ENCODE measurements at regions not wholly inside any gene's neighbourhood (a gene's known extent, or its start where the extent isn't known, plus 50 kb on each side); places are given as distances from the start of the nearest gene placed in this dataset.
"Not testable (repeated sequence)": the region's sequence is repeated elsewhere in the genome, so short reads cannot be mapped to it uniquely, and the experiment has no call there.

DNA sequence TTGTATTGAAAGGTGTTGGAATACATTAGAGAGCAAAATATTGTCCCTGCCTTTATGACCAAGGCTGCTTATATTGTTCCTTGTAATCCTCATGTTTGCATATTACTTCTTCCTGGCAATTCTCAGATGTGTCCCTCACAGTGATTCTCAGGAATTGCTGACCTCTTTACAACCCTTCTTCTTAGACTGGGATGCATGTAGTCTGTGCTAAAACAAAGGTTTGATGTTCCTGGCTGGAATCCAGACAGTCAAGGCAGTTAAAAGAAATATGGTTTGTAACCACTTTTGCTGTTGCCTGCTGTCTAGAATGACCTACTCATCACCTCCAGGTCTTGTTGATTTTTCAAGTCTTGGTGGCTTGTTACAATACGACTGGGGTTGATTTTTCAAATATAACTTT is 367.6 kb downstream of the HGF start:
- CTCF ChIA-PET: interaction anchor here (0.7 kb wide), 1 partner anchor 250 kb away, joined by 3 read pairs; no protein-coding TSS in a partner anchor
- no peak for DNase-seq (ENCODE audit: low spot score)
- H3K27ac ChIP-seq: no peak overlapping the region
- POLR2A ChIA-PET (ENCODE audit: low non-redundant PET): no interaction called here
- TF ChIP-seq CTCF (conservative IDR thresholded peaks at IDR 0.05; ENCODE audit: low read depth): no peak

DNA sequence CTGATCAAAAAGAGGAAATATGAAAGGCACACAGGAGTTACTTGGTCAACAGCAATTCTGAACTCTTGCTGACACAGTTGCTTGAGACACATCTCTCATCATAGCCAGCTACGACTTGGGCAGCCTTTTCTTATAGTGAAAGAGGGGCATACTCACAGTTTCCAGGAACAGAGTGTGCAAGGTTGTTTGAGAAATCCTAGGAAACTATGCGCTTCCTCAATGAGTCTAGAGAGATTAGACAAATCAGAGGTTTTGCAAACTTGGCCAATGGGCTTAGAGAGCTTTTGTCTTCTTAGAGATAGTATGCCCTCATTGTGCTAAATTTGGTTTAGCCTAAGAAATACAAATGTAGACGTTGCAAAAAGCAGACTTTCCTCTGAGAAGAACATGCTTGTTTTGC is 370.4 kb downstream of the HGF start:
- DNase-seq (ENCODE audit: low spot score): no peak
- H3K27ac ChIP-seq: no peak overlapping the region
- TF ChIP-seq CTCF (conservative IDR thresholded peaks at IDR 0.05; ENCODE audit: low read depth): no peak
- ChIA-PET CTCF (interaction anchor here (0.6 kb wide), 3 partner anchors 34 to 1997 kb away, joined by 3 to 5 read pairs (median 4); no protein-coding TSS in a partner anchor), POLR2A (ENCODE audit: low non-redundant PET) (no interaction called here)

DNA sequence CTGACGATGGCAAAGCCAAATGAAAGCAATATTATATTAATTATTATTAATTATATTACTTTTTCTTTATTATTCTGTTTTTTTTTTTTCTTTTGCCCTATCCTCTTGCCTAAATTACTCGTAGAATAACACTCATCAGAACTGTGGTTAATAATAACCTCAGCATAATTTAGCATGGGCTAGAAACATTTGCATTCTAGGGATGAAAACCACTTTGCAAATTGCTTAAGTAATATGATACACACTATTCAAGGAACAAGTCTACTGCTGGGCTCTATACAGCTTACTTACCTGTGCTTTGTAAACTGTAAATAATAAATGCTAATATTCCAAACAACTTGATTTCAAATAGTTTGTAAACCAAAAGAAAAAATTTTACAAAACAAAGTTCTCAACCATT is 375.8 kb downstream of the HGF start:
- CTCF ChIA-PET: no interaction called here
- no peak for DNase-seq (ENCODE audit: low spot score)
- no peak for TF ChIP-seq CTCF (conservative IDR thresholded peaks at IDR 0.05; ENCODE audit: low read depth)

GRCh38 chr7:81393018-81393417 is 376.8 kb downstream of the HGF start:
- no peak for DNase-seq (ENCODE audit: low spot score)
- ChIA-PET CTCF (no interaction called here), POLR2A (ENCODE audit: low non-redundant PET) (no interaction called here)
- no peak overlapping the region for H3K27ac ChIP-seq
- TF ChIP-seq CTCF (conservative IDR thresholded peaks at IDR 0.05; ENCODE audit: low read depth): no peak

More for the DNA sequence above, 375.8 kb downstream of the HGF start:
- POLR2A ChIA-PET (ENCODE audit: low non-redundant PET): no interaction called here
- H3K27ac ChIP-seq: no peak overlapping the region

- H3K27ac ChIP-seq: no peak overlapping the region
- ChIA-PET CTCF (no interaction called here), POLR2A (ENCODE audit: low non-redundant PET) (no interaction called here)
- DNase-seq (ENCODE audit: low spot score): no peak
- no peak for TF ChIP-seq CTCF (conservative IDR thresholded peaks at IDR 0.05; ENCODE audit: low read depth)
These were observed 384.5 kb downstream of the HGF start for GRCh38 chr7:81385370-81385769.

- no peak for DNase-seq (ENCODE audit: low spot score)
- H3K27ac ChIP-seq: no peak overlapping the region
- CTCF ChIA-PET: interaction anchor here (0.6 to 0.8 kb wide), 2 partner anchors 10 to 231 kb away, joined by 3 to 7 read pairs; no protein-coding TSS in a partner anchor
- POLR2A ChIA-PET (ENCODE audit: low non-redundant PET): no interaction called here
- no peak for TF ChIP-seq CTCF (conservative IDR thresholded peaks at IDR 0.05; ENCODE audit: low read depth)
These were observed 386.0 kb downstream of the HGF start for GRCh38 chr7:81383846-81384245.

- DNase-seq (ENCODE audit: low spot score); POLR2A ChIA-PET (ENCODE audit: low non-redundant PET); H3K27ac ChIP-seq; CTCF ChIA-PET: not testable (repeated sequence)
These were observed 395.2 kb downstream of the HGF start for GRCh38 chr7:81374641-81375040.
